ENCODE measurements at regions not wholly inside any gene's neighbourhood (a gene's known extent, or its start where the extent isn't known, plus 50 kb on each side); places are given as distances from the start of the nearest gene placed in this dataset.

DNA sequence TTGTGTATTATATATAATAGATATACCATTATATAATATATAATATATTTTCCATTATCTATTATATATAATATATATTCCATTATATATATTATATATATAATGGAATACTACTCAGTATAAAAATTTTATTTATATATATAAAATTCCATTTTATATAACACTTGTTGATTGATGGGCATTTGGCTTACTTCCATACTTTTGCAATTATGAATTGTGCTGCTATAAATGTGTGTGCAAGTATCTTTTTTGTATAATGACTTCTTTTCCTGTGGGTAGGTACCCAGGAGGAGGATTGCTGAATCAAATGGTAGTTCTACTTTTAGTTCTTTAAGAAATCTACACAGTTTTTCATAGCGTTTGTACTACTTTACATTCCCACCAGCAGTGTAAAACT is 1211.1 kb downstream of the NCAM2 start:
- no peak overlapping the region for H3K4me3 ChIP-seq (replicated peaks in 1 of 2; ENCODE audit: low read depth in 1 of 2, low read length in 2 of 2)
- no peak overlapping the region for H3K9ac ChIP-seq (ENCODE audit: low read length)
- POLR2A ChIA-PET: no interaction called here
- H2AFZ ChIP-seq (ENCODE audit: low read depth, low read length, poor library complexity, severe bottlenecking): no peak overlapping the region
- H3K36me3 ChIP-seq (ENCODE audit: control insufficient read depth in 1 of 2, insufficient read depth in 2 of 2, low read length in 2 of 2): no peaks in the 10 kb centered on the region
- no peaks in the 10 kb centered on the region for H3K9me2 ChIP-seq (ENCODE audit: insufficient read depth)
- ATAC-seq: no peak
- TF ChIP-seq SRF (IDR thresholded peaks at IDR 0.05; ENCODE audit: low read depth) (no peak), EGR1 (IDR thresholded peaks at IDR 0.05; ENCODE audit: low read depth) (no peak), CEBPB (IDR thresholded peaks at IDR 0.05; ENCODE audit: low read depth) (no peak), POLR2AphosphoS5 (IDR thresholded peaks at IDR 0.05; ENCODE audit: low read depth, low read length) (no peak), RAD21 (IDR thresholded peaks at IDR 0.05; ENCODE audit: low read depth) (no peak), CBX3 (IDR thresholded peaks at IDR 0.05; ENCODE audit: low read depth) (no peak), TCF7L2 (IDR thresholded peaks at IDR 0.05; ENCODE audit: borderline replicate concordance, extremely low read depth, insufficient read depth, insufficient read length) (no peak), POLR2A (IDR thresholded peaks at IDR 0.05; ENCODE audit: borderline replicate concordance, extremely low read depth, insufficient read depth, insufficient read length) (no peak)
- TF ChIP-seq, protein P1, sequence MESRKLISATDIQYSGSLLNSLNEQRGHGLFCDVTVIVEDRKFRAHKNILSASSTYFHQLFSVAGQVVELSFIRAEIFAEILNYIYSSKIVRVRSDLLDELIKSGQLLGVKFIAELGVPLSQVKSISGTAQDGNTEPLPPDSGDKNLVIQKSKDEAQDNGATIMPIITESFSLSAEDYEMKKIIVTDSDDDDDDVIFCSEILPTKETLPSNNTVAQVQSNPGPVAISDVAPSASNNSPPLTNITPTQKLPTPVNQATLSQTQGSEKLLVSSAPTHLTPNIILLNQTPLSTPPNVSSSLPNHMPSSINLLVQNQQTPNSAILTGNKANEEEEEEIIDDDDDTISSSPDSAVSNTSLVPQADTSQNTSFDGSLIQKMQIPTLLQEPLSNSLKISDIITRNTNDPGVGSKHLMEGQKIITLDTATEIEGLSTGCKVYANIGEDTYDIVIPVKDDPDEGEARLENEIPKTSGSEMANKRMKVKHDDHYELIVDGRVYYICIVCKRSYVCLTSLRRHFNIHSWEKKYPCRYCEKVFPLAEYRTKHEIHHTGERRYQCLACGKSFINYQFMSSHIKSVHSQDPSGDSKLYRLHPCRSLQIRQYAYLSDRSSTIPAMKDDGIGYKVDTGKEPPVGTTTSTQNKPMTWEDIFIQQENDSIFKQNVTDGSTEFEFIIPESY (IDR thresholded peaks at IDR 0.05; ENCODE audit: extremely low read depth, insufficient replicate concordance, low read length): no peak
- TF ChIP-seq, protein P2, sequence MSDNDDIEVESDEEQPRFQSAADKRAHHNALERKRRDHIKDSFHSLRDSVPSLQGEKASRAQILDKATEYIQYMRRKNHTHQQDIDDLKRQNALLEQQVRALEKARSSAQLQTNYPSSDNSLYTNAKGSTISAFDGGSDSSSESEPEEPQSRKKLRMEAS (IDR thresholded peaks at IDR 0.05): no peak
- TF ChIP-seq, protein P3, sequence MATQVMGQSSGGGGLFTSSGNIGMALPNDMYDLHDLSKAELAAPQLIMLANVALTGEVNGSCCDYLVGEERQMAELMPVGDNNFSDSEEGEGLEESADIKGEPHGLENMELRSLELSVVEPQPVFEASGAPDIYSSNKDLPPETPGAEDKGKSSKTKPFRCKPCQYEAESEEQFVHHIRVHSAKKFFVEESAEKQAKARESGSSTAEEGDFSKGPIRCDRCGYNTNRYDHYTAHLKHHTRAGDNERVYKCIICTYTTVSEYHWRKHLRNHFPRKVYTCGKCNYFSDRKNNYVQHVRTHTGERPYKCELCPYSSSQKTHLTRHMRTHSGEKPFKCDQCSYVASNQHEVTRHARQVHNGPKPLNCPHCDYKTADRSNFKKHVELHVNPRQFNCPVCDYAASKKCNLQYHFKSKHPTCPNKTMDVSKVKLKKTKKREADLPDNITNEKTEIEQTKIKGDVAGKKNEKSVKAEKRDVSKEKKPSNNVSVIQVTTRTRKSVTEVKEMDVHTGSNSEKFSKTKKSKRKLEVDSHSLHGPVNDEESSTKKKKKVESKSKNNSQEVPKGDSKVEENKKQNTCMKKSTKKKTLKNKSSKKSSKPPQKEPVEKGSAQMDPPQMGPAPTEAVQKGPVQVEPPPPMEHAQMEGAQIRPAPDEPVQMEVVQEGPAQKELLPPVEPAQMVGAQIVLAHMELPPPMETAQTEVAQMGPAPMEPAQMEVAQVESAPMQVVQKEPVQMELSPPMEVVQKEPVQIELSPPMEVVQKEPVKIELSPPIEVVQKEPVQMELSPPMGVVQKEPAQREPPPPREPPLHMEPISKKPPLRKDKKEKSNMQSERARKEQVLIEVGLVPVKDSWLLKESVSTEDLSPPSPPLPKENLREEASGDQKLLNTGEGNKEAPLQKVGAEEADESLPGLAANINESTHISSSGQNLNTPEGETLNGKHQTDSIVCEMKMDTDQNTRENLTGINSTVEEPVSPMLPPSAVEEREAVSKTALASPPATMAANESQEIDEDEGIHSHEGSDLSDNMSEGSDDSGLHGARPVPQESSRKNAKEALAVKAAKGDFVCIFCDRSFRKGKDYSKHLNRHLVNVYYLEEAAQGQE (IDR thresholded peaks at IDR 0.05; ENCODE audit: low read depth): no peak
- intact Hi-C loops (cut with micrococcal nuclease): no loop called here
- H3K27ac ChIP-seq (ENCODE audit: low read depth, low read length): no peak overlapping the region
- H3K27me3 ChIP-seq (ENCODE audit: insufficient read depth, low read length): no peaks in the 10 kb centered on the region
- no peak for DNase-seq (ENCODE audit: low read depth, low spot score)
- H3K4me2 ChIP-seq (ENCODE audit: low read length): no peak overlapping the region
- peaks cover 0 to 14% of the 10 kb centered on the region in 2 experiments; a peak in 1 of 4 replicates for H3K9me3 ChIP-seq (ENCODE audit: control insufficient read depth in 1 of 2, insufficient read depth in 1 of 2, low read depth in 1 of 2, low read length in 2 of 2)
- BruUV-seq (replicated peaks): no TSS peak
- H4K20me1 ChIP-seq (ENCODE audit: insufficient read depth): no peaks in the 10 kb centered on the region
- H3K79me2 ChIP-seq (ENCODE audit: insufficient read depth, low read length): no peaks in the 10 kb centered on the region
- CTCF ChIA-PET: no interaction called here
- RAD21 ChIA-PET (ENCODE audit: low non-redundant PET in 1 of 2, low total read pairs in 2 of 2, uncharacterized antibody in 2 of 2, unreplicated experiment in 2 of 2): no interaction called here
- H3K4me1 ChIP-seq (ENCODE audit: control insufficient read depth in 1 of 2, insufficient read depth in 2 of 2, low read length in 2 of 2): no peaks in the 10 kb centered on the region

All from HCT116 (cell line).